Pancreas (tissue), 10 donors: ENCODE measurements at regions not wholly inside any gene's neighbourhood (a gene's known extent, or its start where the extent isn't known, plus 50 kb on each side); places are given as distances from the start of the nearest gene placed in this dataset.

Experiments used
- ATAC-seq, 4 donors: fragments of 200-7000 bp; cut with Tn5 transposase; one replicate each; pipeline versions ENCODE4 v1.8.0 to v1.9.1; 2020; ENCODE audit warnings: mild to moderate bottlenecking in 4 of 4, moderate library complexity in 4 of 4
- DNase-seq, 6 donors: peaks; one replicate each; pipeline ENCODE4 v3.0.0-alpha.2; 2020
- FAIRE-seq: peaks from 2 replicates; lab custom pipeline; 2012; peaks lifted over from hg19 to GRCh38; lab: Jason Lieb, UNC
- H3K27ac ChIP-seq, 4 donors: fragments of 200-600 bp; sonication (generic); 1 replicate in 3 of 4; 2 replicates in 1 of 4; pipeline versions ENCODE4 v1.5.0 to v1.8.0; 2020
- H3K27me3 ChIP-seq, 4 donors: fragments of 200-600 bp; one replicate each; pipeline ENCODE4 v1.8.0; 2021
- H3K36me3 ChIP-seq, 3 donors: fragments of 200-600 bp; sonication (generic) in 1 of 3; one replicate each; pipeline versions ENCODE4 v1.5.0 to v1.8.0; 2020 to 2021
- H3K4me1 ChIP-seq, 3 donors: fragments of 200-600 bp; one replicate each; pipeline ENCODE4 v1.8.0; 2021
- H3K4me3 ChIP-seq, 4 donors: fragments of 200-600 bp; sonication (generic) in 2 of 4; one replicate each; pipeline versions ENCODE4 v1.5.0 to v1.8.0; 2020 to 2021
- H3K9me3 ChIP-seq, 4 donors: fragments of 200-600 bp; one replicate each; pipeline ENCODE4 v1.8.0; 2021
- CTCF ChIP-seq, 4 donors: fragments of 200-600 bp; sonication (generic) in 3 of 4; IDR thresholded peaks; one replicate each; pipeline versions ENCODE4 v1.5.0 to v1.8.0; 2021; ENCODE audit warnings: antibody characterized with exemption in 4 of 4
- WGBS, 2 donors: extraction: QIAGEN DNeasy Blood & Tissue Kit; methylation state at CpG; one replicate each; pipeline ENCODE4 v1.1.7; 2013; 5-methylcytosine and 5-hydroxymethylcytosine counted together
- intact Hi-C, 3 donors: fragments of 100-400 bp; cut with DNase I; formaldehyde crosslinking; loops; one replicate each; pipeline versions ENCODE4 v1.11.1 to v1.14.2; 2022
- donor health status: healthy with polysubstance abuse.
- donor health status: DM: no; HTN: no; CAD: no; lungs with moderate emphysema.
- donor health status: DM: no; HTN: no; CAD: no.
- donor health status: control.
- donor health status: control.
- donor health status: Bipolar disorder and iron deficiency.
- donor health status: DM: yes; HTN: yes; CAD: no.
- donor health status: DM: no; HTN: no; CAD: no.
- donor health status: DM: no; HTN: no; CAD: no.
- donor health status: DM: yes; HTN: yes; CAD: no.

- intact Hi-C loops, result no loop called here
- Histone ChIP-seq H3K4me1 (no peaks in the 10 kb centered on the region), H3K27ac (no peak overlapping the region), H3K4me3 (no peak overlapping the region), H3K27me3 (no peaks in the 10 kb centered on the region), H3K9me3 (no peaks in the 10 kb centered on the region), H3K36me3 (no peaks in the 10 kb centered on the region)
- ATAC-seq (no peak), DNase-seq (no peak), FAIRE-seq (no peak)
- WGBS, 2 donors, result 64 to 71% methylated on average over 1 of the region's 1 CpG
- TF ChIP-seq CTCF (IDR thresholded peaks at IDR 0.05), result no peak
These were observed 121.3 kb downstream of the BBS10 start for GRCh38 chr12:76226956-76227355.

GRCh38 chr12:76226397-76226796 is 121.8 kb downstream of the BBS10 start:
- Histone ChIP-seq H3K4me3 (no peak overlapping the region), H3K27ac (no peak overlapping the region), H3K36me3 (no peaks in the 10 kb centered on the region), H3K27me3 (no peaks in the 10 kb centered on the region), H3K9me3 (no peaks in the 10 kb centered on the region), H3K4me1 (no peaks in the 10 kb centered on the region)
- DNase-seq, result no peak
- no peak for FAIRE-seq
- no peak for ATAC-seq
- TF ChIP-seq CTCF (IDR thresholded peaks at IDR 0.05), result no peak
- WGBS, 2 donors, result 71 to 72% methylated on average over 4 of the region's 4 CpGs
- intact Hi-C loops, result no loop called here

GRCh38 chr12:76223869-76224268 is 124.3 kb downstream of the BBS10 start:
- Histone ChIP-seq H3K27ac (no peak overlapping the region), H3K27me3 (no peaks in the 10 kb centered on the region), H3K4me3 (no peak overlapping the region), H3K36me3 (no peaks in the 10 kb centered on the region), H3K9me3 (no peaks in the 10 kb centered on the region), H3K4me1 (no peaks in the 10 kb centered on the region)
- DNase-seq (no peak), FAIRE-seq (no peak), ATAC-seq (no peak)
- TF ChIP-seq CTCF (IDR thresholded peaks at IDR 0.05), result no peak
- intact Hi-C loops, result no loop called here

GRCh38 chr12:76220980-76221379 is 127.2 kb downstream of the BBS10 start:
- TF ChIP-seq CTCF (IDR thresholded peaks at IDR 0.05), result no peak
- Histone ChIP-seq H3K9me3 (no peaks in the 10 kb centered on the region), H3K27ac (no peak overlapping the region), H3K4me1 (no peaks in the 10 kb centered on the region), H3K36me3 (no peaks in the 10 kb centered on the region), H3K4me3 (no peak overlapping the region), H3K27me3 (no peaks in the 10 kb centered on the region)
- intact Hi-C loops, result no loop called here
- no peak for DNase-seq
- no peak for FAIRE-seq
- 4 to 25% methylated on average over 1 of the region's 1 CpG for WGBS, 2 donors
- no peak for ATAC-seq

- H3K9me3 ChIP-seq, result no peaks in the 10 kb centered on the region
These were observed 128.4 kb downstream of the BBS10 start for GRCh38 chr12:76219806-76220205.

More at GRCh38 chr12:76219806-76220205, 128.4 kb downstream of the BBS10 start:
- Histone ChIP-seq H3K36me3 (no peaks in the 10 kb centered on the region), H3K27me3 (no peaks in the 10 kb centered on the region), H3K4me1 (no peaks in the 10 kb centered on the region), H3K4me3 (no peak overlapping the region), H3K27ac (no peak overlapping the region)
- WGBS, 2 donors, result 35 to 36% methylated on average over 1 of the region's 1 CpG
- intact Hi-C loops, result no loop called here
- TF ChIP-seq CTCF (IDR thresholded peaks at IDR 0.05), result no peak
- no peak for DNase-seq
- ATAC-seq, result no peak
- no peak for FAIRE-seq
